Ascending aorta (tissue), 2 donors: ENCODE measurements at regions not wholly inside any gene's neighbourhood (a gene's known extent, or its start where the extent isn't known, plus 50 kb on each side); places are given as distances from the start of the nearest gene placed in this dataset.
"Not testable (repeated sequence)": the region's sequence is repeated elsewhere in the genome, so short reads cannot be mapped to it uniquely, and the experiment has no call there.

Experiments used
- DNase-seq, 2 donors: peaks; one replicate each; pipeline ENCODE4 v3.0.0-alpha.2; 2019; ENCODE audit warnings: low spot score in 2 of 2
- H3K27ac ChIP-seq, 2 donors: fragments of 200-600 bp; sonication (generic); one replicate each; pipeline ENCODE4 v1.5.1; 2016 to 2017; ENCODE audit warnings: mild to moderate bottlenecking in 1 of 2
- H3K27me3 ChIP-seq: fragments of 200-600 bp; sonication (generic); one replicate; pipeline ENCODE4 v1.5.1; 2017
- H3K36me3 ChIP-seq, 2 donors: fragments of 200-600 bp; sonication (generic); one replicate each; pipeline ENCODE4 v1.5.1; 2016
- H3K4me1 ChIP-seq, 2 donors: fragments of 200-600 bp; sonication (generic); one replicate each; pipeline ENCODE4 v1.5.1; 2016 to 2017; ENCODE audit warnings: mild to moderate bottlenecking in 1 of 2
- H3K4me3 ChIP-seq, 2 donors: fragments of 200-600 bp; sonication (generic); one replicate each; pipeline ENCODE4 v1.5.1; 2016 to 2017; ENCODE audit warnings: mild to moderate bottlenecking in 1 of 2
- H3K9me3 ChIP-seq, 2 donors: fragments of 200-600 bp; sonication (generic); one replicate each; pipeline ENCODE4 v1.5.1; 2016
- CTCF ChIP-seq, 3 experiments: fragments of 200-600 bp in 2 of 3; fragments of 450-650 bp in 1 of 3; sonication (generic) in 2 of 3; IDR thresholded peaks; one replicate each; pipeline ENCODE4 v1.5.1; 2016 to 2019; ENCODE audit warnings: antibody characterized with exemption in 3 of 3, mild to moderate bottlenecking in 1 of 3, moderate library complexity in 1 of 3
- intact Hi-C: fragments of 100-400 bp; cut with DNase I; formaldehyde crosslinking; loops from one replicate; pipeline ENCODE4 v1.15.1; 2023

DNA sequence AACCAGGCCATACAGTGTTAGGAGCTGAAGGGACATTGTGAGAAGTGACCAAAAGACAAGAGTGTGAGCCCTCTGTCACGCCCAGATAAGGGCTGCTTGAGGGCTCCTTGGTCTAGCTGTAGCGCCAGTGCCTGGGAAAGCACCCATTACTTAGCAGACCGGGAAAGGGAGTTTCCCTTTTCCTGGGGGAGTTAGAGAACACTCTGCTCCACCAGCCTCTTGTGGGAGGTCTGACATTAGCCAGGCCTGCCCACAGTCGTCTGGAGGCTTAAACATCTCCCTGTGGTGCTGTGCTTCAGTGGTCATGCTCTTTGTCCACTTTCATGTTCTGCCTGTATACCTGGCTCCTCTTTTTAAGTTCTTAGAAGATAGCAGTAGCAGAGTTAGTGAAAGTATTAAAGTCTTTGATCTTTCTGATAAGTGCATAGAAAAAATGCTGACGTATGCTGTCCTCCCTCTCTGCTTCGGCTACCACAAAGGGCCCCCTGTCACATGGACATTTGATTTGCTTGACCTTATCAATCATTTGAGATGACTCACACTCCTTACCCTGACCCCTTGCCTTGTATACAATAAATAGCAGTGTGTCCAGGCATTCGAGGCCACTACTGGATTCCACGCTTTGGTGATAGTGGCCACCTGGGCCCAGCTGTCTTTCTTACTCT, 201.5 kb upstream of the ECI2 start:
- intact Hi-C loops = no loop called here
- no peak for DNase-seq
- no peak for TF ChIP-seq CTCF (IDR thresholded peaks at IDR 0.05)

DNA sequence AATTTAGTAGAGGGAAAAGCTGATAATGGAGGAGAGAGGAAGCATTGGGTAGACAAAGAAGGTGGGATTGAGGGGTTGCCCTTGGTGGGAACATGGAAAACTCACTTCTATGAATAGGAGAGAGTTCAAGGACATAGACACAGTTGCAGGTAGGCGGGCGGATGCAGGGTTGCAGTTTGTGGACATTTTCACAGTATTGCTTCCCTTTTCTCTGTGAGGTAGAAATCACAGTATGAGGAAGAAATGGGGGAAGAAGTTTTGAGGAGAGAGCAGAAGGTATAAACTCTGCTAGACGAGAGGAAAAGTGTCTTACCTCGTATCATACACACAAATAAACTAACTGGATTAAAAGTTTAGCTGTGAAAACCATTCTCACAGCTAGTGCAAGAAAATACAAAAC, 200.7 kb upstream of the ECI2 start:
- intact Hi-C loops = no loop called here
- Histone ChIP-seq H3K27me3 (no peaks in the 10 kb centered on the region), H3K9me3 (no peaks in the 10 kb centered on the region), H3K27ac (no peak overlapping the region), H3K4me1 (no peaks in the 10 kb centered on the region), H3K36me3 (no peaks in the 10 kb centered on the region), H3K4me3 (no peak overlapping the region)
- no peak for DNase-seq
- no peak for TF ChIP-seq CTCF (IDR thresholded peaks at IDR 0.05)

More for the DNA sequence above, 201.5 kb upstream of the ECI2 start:
- Histone ChIP-seq H3K27me3 (no peaks in the 10 kb centered on the region), H3K9me3 (no peaks in the 10 kb centered on the region), H3K4me1 (no peaks in the 10 kb centered on the region), H3K36me3 (no peaks in the 10 kb centered on the region), H3K4me3 (no peak overlapping the region), H3K27ac (no peak overlapping the region)

DNA sequence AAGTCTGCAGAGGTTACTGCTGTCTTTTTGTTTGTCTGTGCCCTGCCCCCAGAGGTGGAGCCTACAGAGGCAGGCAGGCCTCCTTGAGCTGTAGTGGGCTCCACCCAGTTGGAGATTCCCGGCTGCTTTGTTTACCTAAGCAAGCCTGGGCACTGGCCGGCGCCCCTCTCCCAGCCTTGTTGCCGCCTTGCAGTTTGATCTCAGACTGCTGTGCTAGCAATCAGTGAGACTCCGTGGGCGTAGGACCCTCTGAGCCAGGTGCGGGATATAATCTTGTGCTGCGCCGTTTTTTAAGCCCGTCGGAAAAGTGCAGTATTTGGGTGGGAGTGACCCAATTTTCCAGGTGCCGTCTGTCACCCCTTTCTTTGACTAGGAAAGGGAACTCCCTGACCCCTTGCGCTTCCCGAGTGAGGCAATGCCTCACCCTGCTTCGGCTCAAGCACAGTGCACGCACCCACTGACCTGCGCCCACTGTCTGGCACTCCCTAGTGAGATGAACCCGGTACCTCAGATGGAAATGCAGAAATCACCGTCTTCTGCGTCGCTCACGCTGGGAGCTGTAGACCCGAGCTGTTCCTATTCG, 198.9 kb upstream of the ECI2 start:
- H3K4me3 ChIP-seq, DNase-seq, intact Hi-C loops, H3K4me1 ChIP-seq, H3K27ac ChIP-seq, H3K27me3 ChIP-seq, H3K9me3 ChIP-seq, H3K36me3 ChIP-seq: not testable (repeated sequence)

GRCh38 chr6:4327841-4328240, 192.5 kb upstream of the ECI2 start:
- H3K4me1 ChIP-seq = no peaks in the 10 kb centered on the region
- no peaks in the 10 kb centered on the region for H3K9me3 ChIP-seq
- no peak for TF ChIP-seq CTCF (IDR thresholded peaks at IDR 0.05)
- H3K27ac ChIP-seq = no peak overlapping the region
- no peak for DNase-seq
- no peak overlapping the region for H3K4me3 ChIP-seq
- H3K36me3 ChIP-seq = no peaks in the 10 kb centered on the region
- no peaks in the 10 kb centered on the region for H3K27me3 ChIP-seq
- intact Hi-C loops = no loop called here

DNA sequence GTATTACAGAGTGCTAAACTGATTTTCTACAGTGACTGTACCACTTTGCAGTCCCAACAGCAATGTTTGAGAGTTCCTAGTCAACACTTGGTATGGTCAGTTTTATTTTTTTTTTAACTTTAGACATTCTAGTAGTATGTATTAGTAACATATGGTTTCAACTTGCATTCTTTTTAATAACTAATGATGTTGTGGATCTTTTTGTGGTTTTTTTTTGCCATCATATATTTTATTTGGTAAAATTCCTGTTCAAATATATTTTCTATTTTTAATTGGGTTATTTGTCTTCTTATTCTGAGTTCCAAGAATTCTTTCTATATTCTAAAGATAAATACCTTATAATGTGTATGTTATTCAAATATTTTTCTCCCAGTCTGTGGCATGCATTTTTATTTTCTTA, 189.4 kb upstream of the ECI2 start:
- no peak for TF ChIP-seq CTCF (IDR thresholded peaks at IDR 0.05)
- DNase-seq = no peak
- intact Hi-C loops = no loop called here

GRCh38 chr6:4323322-4323721, 187.9 kb upstream of the ECI2 start:
- H3K36me3 ChIP-seq = no peaks in the 10 kb centered on the region
- H3K27ac ChIP-seq = no peak overlapping the region
- no peak for DNase-seq
- no peak overlapping the region for H3K4me3 ChIP-seq
- H3K27me3 ChIP-seq = no peaks in the 10 kb centered on the region
- intact Hi-C loops = no loop called here
- TF ChIP-seq CTCF (IDR thresholded peaks at IDR 0.05) = no peak
- no peaks in the 10 kb centered on the region for H3K9me3 ChIP-seq
- H3K4me1 ChIP-seq = no peaks in the 10 kb centered on the region

More for the DNA sequence above, 189.4 kb upstream of the ECI2 start:
- Histone ChIP-seq H3K27ac (no peak overlapping the region), H3K4me1 (no peaks in the 10 kb centered on the region), H3K4me3 (no peak overlapping the region), H3K9me3 (no peaks in the 10 kb centered on the region), H3K27me3 (no peaks in the 10 kb centered on the region), H3K36me3 (no peaks in the 10 kb centered on the region)
